Testis (tissue), 2 donors: ENCODE measurements at regions not wholly inside any gene's neighbourhood (a gene's known extent, or its start where the extent isn't known, plus 50 kb on each side); places are given as distances from the start of the nearest gene placed in this dataset.

ENCODE experiments used
- DNase-seq: peaks from one replicate; pipeline ENCODE4 v3.0.0-alpha.2; 2019
- H3K27ac ChIP-seq, 2 donors: fragments of 200-600 bp; sonication (generic); one replicate each; pipeline ENCODE4 v1.5.1; 2019
- H3K27me3 ChIP-seq: fragments of 200-600 bp; sonication (generic); one replicate; pipeline ENCODE4 v1.5.1; 2019
- H3K36me3 ChIP-seq: fragments of 200-600 bp; sonication (generic); one replicate; pipeline ENCODE4 v1.5.1; 2017; ENCODE audit warnings: low read depth; ENCODE audit errors: missing control alignments
- H3K4me1 ChIP-seq: fragments of 200-600 bp; sonication (generic); one replicate; pipeline ENCODE4 v1.5.1; 2019
- H3K4me3 ChIP-seq, 2 donors: fragments of 200-600 bp; sonication (generic); one replicate each; pipeline ENCODE4 v1.5.1; 2017 to 2019
- H3K9me3 ChIP-seq: fragments of 200-600 bp; sonication (generic); one replicate; pipeline ENCODE4 v1.5.1; 2017
- POLR2A ChIP-seq: fragments of 450-650 bp; IDR thresholded peaks from one replicate; pipeline ENCODE4 v1.6.1; 2017; ENCODE audit warnings: antibody characterized with exemption, mild to moderate bottlenecking, moderate library complexity
- WGBS, 2 donors: methylation state at CpG; one replicate each; pipeline ENCODE4 v1.1.5; 2018; 5-methylcytosine and 5-hydroxymethylcytosine counted together
- intact Hi-C: fragments of 100-400 bp; cut with DNase I; formaldehyde crosslinking; loops from one replicate; pipeline ENCODE4 v1.15.1; 2023; ENCODE audit warnings: low total_unique reads
- TF ChIP-seq, protein P1 (sequence below), 3 experiments: fragments of 450-650 bp in 2 of 3; fragments of 200-600 bp in 1 of 3; sonication (generic) in 1 of 3; IDR thresholded peaks; one replicate each; pipeline ENCODE4 v1.5.1; 2016 to 2019; ENCODE audit warnings: antibody characterized with exemption in 3 of 3, mild to moderate bottlenecking in 2 of 3, moderate library complexity in 1 of 3

DNA sequence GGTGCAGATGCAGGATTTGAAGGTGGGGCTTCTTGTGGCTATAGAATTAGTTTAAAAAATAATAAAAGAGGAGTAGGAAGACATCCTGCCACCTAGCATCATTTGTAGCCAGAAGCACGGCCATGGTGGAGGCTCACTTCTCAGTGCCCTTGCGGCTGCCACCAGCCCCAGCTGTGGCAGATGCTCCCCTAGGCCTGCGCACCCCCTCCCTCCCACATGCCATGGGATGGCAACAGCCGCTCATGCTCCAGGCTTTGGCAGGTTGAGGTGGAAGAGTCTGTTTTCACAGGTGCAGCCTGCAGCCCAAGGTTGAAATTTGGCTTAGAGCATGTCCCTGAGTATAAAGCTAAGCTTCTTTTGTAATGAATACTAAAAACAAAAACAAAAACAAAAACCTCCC, 96.4 kb downstream of the GATA6 start:
- H3K4me1 ChIP-seq = peaks cover 5% of the 10 kb centered on the region
- H3K27ac ChIP-seq = no peak overlapping the region
- no peaks in the 10 kb centered on the region for H3K9me3 ChIP-seq
- WGBS, 2 donors = 92 to 94% methylated on average over 4 of the region's 4 CpGs
- no peaks in the 10 kb centered on the region for H3K36me3 ChIP-seq
- no peak for DNase-seq
- no peaks in the 10 kb centered on the region for H3K27me3 ChIP-seq
- intact Hi-C loops = no loop called here
- no peak overlapping the region for H3K4me3 ChIP-seq
- no peak for TF ChIP-seq POLR2A
- TF ChIP-seq, protein P1, sequence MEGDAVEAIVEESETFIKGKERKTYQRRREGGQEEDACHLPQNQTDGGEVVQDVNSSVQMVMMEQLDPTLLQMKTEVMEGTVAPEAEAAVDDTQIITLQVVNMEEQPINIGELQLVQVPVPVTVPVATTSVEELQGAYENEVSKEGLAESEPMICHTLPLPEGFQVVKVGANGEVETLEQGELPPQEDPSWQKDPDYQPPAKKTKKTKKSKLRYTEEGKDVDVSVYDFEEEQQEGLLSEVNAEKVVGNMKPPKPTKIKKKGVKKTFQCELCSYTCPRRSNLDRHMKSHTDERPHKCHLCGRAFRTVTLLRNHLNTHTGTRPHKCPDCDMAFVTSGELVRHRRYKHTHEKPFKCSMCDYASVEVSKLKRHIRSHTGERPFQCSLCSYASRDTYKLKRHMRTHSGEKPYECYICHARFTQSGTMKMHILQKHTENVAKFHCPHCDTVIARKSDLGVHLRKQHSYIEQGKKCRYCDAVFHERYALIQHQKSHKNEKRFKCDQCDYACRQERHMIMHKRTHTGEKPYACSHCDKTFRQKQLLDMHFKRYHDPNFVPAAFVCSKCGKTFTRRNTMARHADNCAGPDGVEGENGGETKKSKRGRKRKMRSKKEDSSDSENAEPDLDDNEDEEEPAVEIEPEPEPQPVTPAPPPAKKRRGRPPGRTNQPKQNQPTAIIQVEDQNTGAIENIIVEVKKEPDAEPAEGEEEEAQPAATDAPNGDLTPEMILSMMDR (IDR thresholded peaks at IDR 0.05) = no peak

GRCh38 chr18:22260208-22260820, 90.9 kb downstream of the GATA6 start:
- intact Hi-C loops = no loop called here
- H3K9me3 ChIP-seq = no peaks in the 10 kb centered on the region
- TF ChIP-seq, protein P1 (IDR thresholded peaks at IDR 0.05) = no peak
- TF ChIP-seq POLR2A = no peak
- H3K27me3 ChIP-seq = no peaks in the 10 kb centered on the region
- no peak overlapping the region for H3K27ac ChIP-seq
- H3K4me3 ChIP-seq = no peak overlapping the region
- no peaks in the 10 kb centered on the region for H3K4me1 ChIP-seq
- no peak for DNase-seq
- 81 to 83% methylated on average over 8 of the region's 8 CpGs for WGBS, 2 donors
- H3K36me3 ChIP-seq = no peaks in the 10 kb centered on the region

DNA sequence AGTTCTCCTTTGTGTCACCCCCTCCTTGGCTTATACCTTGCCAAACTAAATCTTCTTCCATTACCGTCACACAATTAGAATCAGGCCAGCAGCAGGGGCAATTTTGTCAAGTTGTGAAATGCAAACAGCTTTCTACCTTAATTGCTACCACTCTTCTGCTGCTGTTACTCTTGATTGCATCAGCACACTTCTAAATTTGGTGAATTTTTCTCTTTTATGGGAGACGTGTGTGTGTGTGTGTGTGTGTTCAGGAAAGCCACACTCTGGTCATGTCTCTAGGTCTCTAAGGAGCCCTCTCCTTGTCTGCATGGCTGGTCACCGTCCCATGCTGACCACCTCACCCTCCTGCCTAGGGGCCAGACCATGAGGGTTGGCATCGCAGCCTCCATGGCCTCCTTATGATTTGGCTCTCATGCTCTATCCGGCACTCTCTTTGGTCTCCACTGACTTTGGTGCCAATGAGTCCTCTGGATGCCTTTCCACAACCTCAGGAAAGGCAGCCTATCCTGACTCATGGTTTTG, 87.7 kb downstream of the GATA6 start:
- no peak for DNase-seq
- H3K4me3 ChIP-seq = no peak overlapping the region
- intact Hi-C loops = no loop called here

DNA sequence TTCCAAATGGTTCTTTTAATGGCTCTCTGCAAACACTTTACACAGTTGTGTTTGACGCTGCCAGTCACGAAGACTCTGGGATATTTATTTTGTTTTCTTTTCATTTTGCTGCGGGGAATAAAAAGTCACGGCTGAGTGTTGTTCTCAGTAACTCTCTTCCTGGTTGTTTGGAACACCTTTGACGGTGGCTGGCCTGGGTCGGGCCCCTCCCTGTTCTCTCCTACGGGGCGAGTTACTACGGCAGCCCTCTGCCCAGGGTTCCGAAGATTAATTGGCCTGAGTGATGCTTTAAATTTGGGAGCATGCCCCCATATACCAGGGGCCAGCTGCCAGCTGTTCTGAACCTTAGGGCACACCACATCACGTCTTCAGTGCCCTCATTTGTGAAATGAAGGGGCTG, 84.7 kb downstream of the GATA6 start:
- no peak overlapping the region for H3K27ac ChIP-seq
- H3K4me3 ChIP-seq = no peak overlapping the region
- H3K9me3 ChIP-seq = no peaks in the 10 kb centered on the region
- intact Hi-C loops = no loop called here
- H3K27me3 ChIP-seq = no peaks in the 10 kb centered on the region
- DNase-seq = no peak
- TF ChIP-seq, protein P1 (IDR thresholded peaks at IDR 0.05) = no peak
- no peak for TF ChIP-seq POLR2A
- WGBS, 2 donors = 71 to 84% methylated on average over 11 of the region's 11 CpGs
- H3K4me1 ChIP-seq = no peaks in the 10 kb centered on the region
- H3K36me3 ChIP-seq = no peaks in the 10 kb centered on the region

More for the DNA sequence above, 87.7 kb downstream of the GATA6 start:
- Histone ChIP-seq H3K4me1 (no peaks in the 10 kb centered on the region), H3K27me3 (no peaks in the 10 kb centered on the region), H3K36me3 (no peaks in the 10 kb centered on the region), H3K27ac (no peak overlapping the region), H3K9me3 (no peaks in the 10 kb centered on the region)
- TF ChIP-seq, protein P1 (IDR thresholded peaks at IDR 0.05) = no peak
- TF ChIP-seq POLR2A = no peak
- 83 to 84% methylated on average over 5 of the region's 5 CpGs for WGBS, 2 donors

- H3K27ac ChIP-seq = no peak overlapping the region
- no peak for DNase-seq
Measured at GRCh38 chr18:22253676-22254075, 84.3 kb downstream of the GATA6 start.

More at GRCh38 chr18:22253676-22254075, 84.3 kb downstream of the GATA6 start:
- no peaks in the 10 kb centered on the region for H3K9me3 ChIP-seq
- WGBS, 2 donors = 45 to 60% methylated on average over 9 of the region's 9 CpGs
- TF ChIP-seq POLR2A = no peak
- TF ChIP-seq, protein P1 (IDR thresholded peaks at IDR 0.05) = no peak
- H3K36me3 ChIP-seq = no peaks in the 10 kb centered on the region
- intact Hi-C loops = no loop called here
- H3K4me1 ChIP-seq = no peaks in the 10 kb centered on the region
- H3K4me3 ChIP-seq = no peak overlapping the region
- H3K27me3 ChIP-seq = no peaks in the 10 kb centered on the region
